Activated T-helper 2 cell treated with anti-CD3 and anti-CD28 coated beads, Interferon-gamma antibody, Interleukin-2, Interleukin-4, amounts not matched to agents 10 μg/mL and 5 μg/mL and 100 μg/mL, durations not matched to agents 14 hours and 24 hours and 36 hours (primary cell): ENCODE measurements at regions not wholly inside any gene's neighbourhood (a gene's known extent, or its start where the extent isn't known, plus 50 kb on each side); places are given as distances from the start of the nearest gene placed in this dataset.
"Not testable (repeated sequence)": the region's sequence is repeated elsewhere in the genome, so short reads cannot be mapped to it uniquely, and the experiment has no call there.

ENCODE experiments used
- DNase-seq: peaks from one replicate; pipeline ENCODE4 v3.0.0; 2021; ENCODE audit warnings: low spot score
- H3K27ac Mint-ChIP-seq: one replicate; pipeline ENCODE4 v1.8.0; 2021; ENCODE audit warnings: mixed read lengths
- H3K27me3 Mint-ChIP-seq: one replicate; pipeline ENCODE4 v1.8.0; 2021; ENCODE audit warnings: low read depth, mixed read lengths
- H3K36me3 Mint-ChIP-seq: one replicate; pipeline ENCODE4 v1.8.0; 2021; ENCODE audit warnings: low read depth, mixed read lengths
- H3K4me1 Mint-ChIP-seq: one replicate; pipeline ENCODE4 v1.8.0; 2021; ENCODE audit warnings: low read depth, mixed read lengths
- H3K4me3 Mint-ChIP-seq: one replicate; pipeline ENCODE4 v1.8.0; 2021; ENCODE audit warnings: low read depth, mild to moderate bottlenecking, moderate library complexity, mixed read lengths
- H3K9me3 Mint-ChIP-seq: one replicate; pipeline ENCODE4 v1.8.0; 2021; ENCODE audit warnings: mixed read lengths
- intact Hi-C: fragments of 100-400 bp; cut with micrococcal nuclease; formaldehyde crosslinking; loops from one replicate; pipeline ENCODE4 v1.15.1; 2023

GRCh38 chr4:150002561-150002960 is 75.7 kb upstream of the DCLK2 start:
- no peak overlapping the region for H3K27ac Mint-ChIP-seq
- intact Hi-C loops: no loop called here
- no peak overlapping the region for H3K4me3 Mint-ChIP-seq

GRCh38 chr4:150004481-150004880 is 73.8 kb upstream of the DCLK2 start:
- Mint-ChIP-seq H3K27ac (no peak overlapping the region), H3K9me3 (no peaks in the 10 kb centered on the region), H3K27me3 (peaks cover 26% of the 10 kb centered on the region), H3K4me1 (peaks cover 4% of the 10 kb centered on the region), H3K4me3 (no peak overlapping the region), H3K36me3 (no peaks in the 10 kb centered on the region)
- no peak for DNase-seq
- intact Hi-C loops: no loop called here

More at GRCh38 chr4:150002561-150002960, 75.7 kb upstream of the DCLK2 start:
- H3K27me3 Mint-ChIP-seq: peaks cover 23% of the 10 kb centered on the region
- DNase-seq: no peak
- H3K9me3 Mint-ChIP-seq: no peaks in the 10 kb centered on the region
- H3K36me3 Mint-ChIP-seq: no peaks in the 10 kb centered on the region
- peaks cover 7% of the 10 kb centered on the region for H3K4me1 Mint-ChIP-seq

DNA sequence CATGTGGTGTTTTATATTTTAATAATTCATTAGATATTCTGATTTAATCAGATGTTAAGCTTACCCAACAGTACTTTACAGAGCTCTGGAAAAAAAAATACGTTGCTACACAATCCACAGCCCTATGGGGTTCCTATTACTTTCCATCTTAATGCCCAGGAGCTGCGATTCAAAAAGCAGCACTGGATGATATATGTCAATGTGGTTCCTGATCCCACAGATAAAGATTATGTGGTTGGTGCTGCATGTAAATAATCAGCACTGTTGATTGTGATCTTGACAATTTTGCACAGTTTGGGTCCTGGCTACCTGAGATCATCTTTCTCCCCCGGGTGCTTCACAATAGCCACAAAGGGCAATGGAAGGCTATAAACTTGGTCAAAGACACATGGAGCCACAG is 72.7 kb upstream of the DCLK2 start:
- Mint-ChIP-seq H3K27me3 (peaks cover 26% of the 10 kb centered on the region), H3K4me1 (peaks cover 4% of the 10 kb centered on the region), H3K4me3 (no peak overlapping the region), H3K27ac (no peak overlapping the region), H3K9me3 (no peaks in the 10 kb centered on the region), H3K36me3 (no peaks in the 10 kb centered on the region)
- intact Hi-C loops: no loop called here
- DNase-seq: no peak

DNA sequence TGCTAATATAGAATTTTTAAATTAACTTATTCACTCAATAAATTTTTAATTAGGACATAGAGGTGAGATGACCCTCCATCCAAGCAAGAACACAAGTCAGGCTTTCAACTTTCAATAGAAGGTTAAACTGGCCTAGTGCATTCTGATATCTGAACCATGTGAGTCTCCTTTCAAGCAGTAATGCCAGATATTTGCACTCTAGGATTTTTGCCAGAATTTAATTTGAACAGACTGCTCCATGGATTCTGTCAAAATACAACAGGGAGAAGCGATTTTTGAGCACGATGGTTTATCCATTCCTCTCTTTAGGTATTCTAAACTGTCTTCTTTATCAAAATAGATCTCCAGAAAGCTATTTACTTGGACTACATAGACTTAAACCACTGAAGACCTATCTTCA is 72.0 kb upstream of the DCLK2 start:
- no peaks in the 10 kb centered on the region for H3K36me3 Mint-ChIP-seq
- peaks cover 26% of the 10 kb centered on the region for H3K27me3 Mint-ChIP-seq
- H3K9me3 Mint-ChIP-seq: no peaks in the 10 kb centered on the region
- intact Hi-C loops: no loop called here
- no peak overlapping the region for H3K4me3 Mint-ChIP-seq
- no peak overlapping the region for H3K27ac Mint-ChIP-seq
- peaks cover 4% of the 10 kb centered on the region for H3K4me1 Mint-ChIP-seq
- no peak for DNase-seq

GRCh38 chr4:150007512-150007911 is 70.7 kb upstream of the DCLK2 start:
- Mint-ChIP-seq H3K4me1 (peaks cover 4% of the 10 kb centered on the region), H3K36me3 (no peaks in the 10 kb centered on the region), H3K27ac (no peak overlapping the region), H3K9me3 (no peaks in the 10 kb centered on the region), H3K4me3 (no peak overlapping the region), H3K27me3 (peaks cover 19% of the 10 kb centered on the region)
- intact Hi-C loops: no loop called here
- no peak for DNase-seq

DNA sequence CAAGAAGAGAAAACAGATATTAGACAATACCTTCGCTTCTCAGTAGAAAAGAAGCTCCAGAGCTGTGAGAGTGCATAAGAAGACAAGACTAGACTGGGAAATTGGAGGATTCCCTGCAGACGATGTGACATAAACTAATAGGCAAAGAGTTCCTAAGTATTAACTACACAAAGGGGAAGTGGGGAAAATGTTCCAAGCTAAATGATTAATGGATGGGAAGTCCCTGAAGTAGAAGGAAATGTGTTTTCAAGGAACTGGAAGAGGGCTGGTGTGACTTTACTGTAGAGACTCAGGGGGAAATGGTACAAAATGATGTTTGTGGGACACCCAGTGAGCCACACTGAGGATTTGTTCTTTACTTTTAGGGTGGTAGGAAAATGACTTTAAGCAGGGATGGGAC is 69.7 kb upstream of the DCLK2 start:
- no peak for DNase-seq
- H3K27me3 Mint-ChIP-seq: peaks cover 14% of the 10 kb centered on the region
- intact Hi-C loops: no loop called here
- H3K9me3 Mint-ChIP-seq: no peaks in the 10 kb centered on the region
- peaks cover 4% of the 10 kb centered on the region for H3K4me1 Mint-ChIP-seq
- no peaks in the 10 kb centered on the region for H3K36me3 Mint-ChIP-seq
- no peak overlapping the region for H3K27ac Mint-ChIP-seq
- H3K4me3 Mint-ChIP-seq: no peak overlapping the region

DNA sequence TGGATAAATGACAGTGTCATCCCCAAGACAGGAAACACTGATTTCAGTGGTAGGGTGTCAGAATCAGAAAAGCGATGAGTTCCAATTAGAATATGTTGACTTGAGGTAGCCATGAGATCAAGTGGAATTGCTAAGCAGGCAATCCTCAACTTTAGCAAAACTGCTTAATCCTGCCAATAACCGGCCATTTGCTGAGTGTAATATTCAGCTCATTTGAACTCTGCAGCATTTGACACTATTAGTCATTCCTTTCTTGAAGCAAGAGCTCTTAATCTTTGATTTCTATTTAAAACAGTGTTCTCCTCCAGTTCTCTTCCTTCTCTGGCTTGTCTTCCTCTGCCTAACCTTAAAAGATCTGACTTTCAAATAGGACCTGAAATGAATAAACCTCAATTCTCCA is 68.7 kb upstream of the DCLK2 start:
- peaks cover 12% of the 10 kb centered on the region for H3K27me3 Mint-ChIP-seq
- no peak overlapping the region for H3K4me3 Mint-ChIP-seq
- H3K36me3 Mint-ChIP-seq: no peaks in the 10 kb centered on the region
- no peak overlapping the region for H3K27ac Mint-ChIP-seq
- intact Hi-C loops: no loop called here
- no peak for DNase-seq
- no peaks in the 10 kb centered on the region for H3K9me3 Mint-ChIP-seq
- H3K4me1 Mint-ChIP-seq: peaks cover 4% of the 10 kb centered on the region

DNA sequence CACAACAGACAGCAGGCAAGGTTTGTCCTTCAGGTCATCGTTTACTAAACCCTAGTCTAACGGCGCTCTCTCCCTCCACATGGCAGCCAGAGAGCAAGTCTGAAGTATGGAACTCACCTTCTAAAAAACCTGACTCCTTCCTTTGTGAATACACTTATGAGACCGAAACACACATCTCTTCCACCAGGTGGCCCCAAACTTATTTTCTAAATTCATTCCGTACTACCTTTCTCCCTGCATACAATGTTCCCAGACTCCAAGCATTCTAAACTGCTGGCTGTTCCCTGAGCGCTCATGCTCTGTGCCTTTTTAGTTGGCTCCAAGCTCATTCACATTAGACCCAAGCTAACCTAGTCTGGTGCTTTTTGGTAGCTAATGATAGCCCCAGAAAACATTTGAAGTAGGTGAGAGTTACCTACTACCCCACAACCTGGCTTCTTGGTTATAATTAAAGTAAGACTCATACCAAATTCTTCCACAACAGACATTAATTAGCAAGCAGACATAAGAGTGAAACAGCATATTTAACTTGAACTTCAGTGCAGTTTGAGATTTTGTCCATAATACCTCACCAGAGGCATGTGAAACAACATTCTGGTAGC is 67.6 kb upstream of the DCLK2 start:
- peaks cover 3% of the 10 kb centered on the region for H3K4me1 Mint-ChIP-seq
- H3K9me3 Mint-ChIP-seq: no peaks in the 10 kb centered on the region
- H3K36me3 Mint-ChIP-seq: no peaks in the 10 kb centered on the region
- H3K27me3 Mint-ChIP-seq: peaks cover 10% of the 10 kb centered on the region
- intact Hi-C loops: loop anchor here (5.0 kb wide), 1 partner anchor 232 kb away; no protein-coding TSS in a partner anchor
- no peak overlapping the region for H3K27ac Mint-ChIP-seq
- no peak for DNase-seq
- no peak overlapping the region for H3K4me3 Mint-ChIP-seq

GRCh38 chr4:150012851-150013360 is 65.3 kb upstream of the DCLK2 start:
- Mint-ChIP-seq H3K27ac (no peak overlapping the region), H3K4me3 (no peak overlapping the region), H3K36me3 (no peaks in the 10 kb centered on the region), H3K9me3 (no peaks in the 10 kb centered on the region), H3K27me3 (peaks cover 3% of the 10 kb centered on the region), H3K4me1 (no peaks in the 10 kb centered on the region)
- no peak for DNase-seq
- intact Hi-C loops: loop anchor here (5.0 kb wide), 1 partner anchor 229 kb away; no protein-coding TSS in a partner anchor

DNA sequence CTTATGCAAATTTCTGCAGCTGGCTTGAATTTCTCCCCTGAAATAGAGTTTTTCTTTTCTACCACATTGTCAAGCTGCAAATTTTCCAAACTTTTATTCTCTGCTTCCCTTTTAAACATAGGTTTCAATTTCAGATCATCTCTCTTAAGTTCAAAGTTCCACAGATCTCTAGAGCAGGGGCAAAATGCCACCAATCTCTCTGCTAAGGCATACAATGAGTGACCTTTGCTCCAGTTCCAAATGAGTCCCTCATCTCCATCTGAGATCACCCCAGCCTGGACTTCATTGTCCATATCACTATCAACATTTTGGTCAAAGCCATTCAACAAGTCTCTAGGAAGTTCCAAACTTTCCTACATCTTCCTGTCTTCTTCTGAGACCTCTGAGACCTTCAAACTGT is 62.3 kb upstream of the DCLK2 start:
- H3K36me3 Mint-ChIP-seq, H3K9me3 Mint-ChIP-seq, intact Hi-C loops, H3K4me1 Mint-ChIP-seq, DNase-seq, H3K27ac Mint-ChIP-seq, H3K4me3 Mint-ChIP-seq, H3K27me3 Mint-ChIP-seq: not testable (repeated sequence)

DNA sequence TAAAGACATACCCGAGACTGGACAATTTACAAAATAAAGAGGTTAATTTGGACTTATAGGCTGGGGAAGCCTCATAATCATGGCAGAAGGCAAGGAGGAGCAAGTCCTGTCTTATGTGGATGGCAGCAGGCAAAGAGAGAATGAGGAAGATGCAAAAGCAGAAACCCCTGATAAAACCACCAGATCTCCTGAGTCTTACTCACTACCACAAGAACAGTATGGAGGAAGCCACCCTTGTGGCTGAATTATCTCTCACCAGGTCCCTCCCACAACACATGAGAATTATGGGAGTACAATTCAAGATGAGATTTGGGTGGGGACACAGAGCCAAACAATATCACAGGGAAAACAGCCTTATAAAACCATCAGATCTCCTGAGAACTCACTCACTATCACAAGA is 61.6 kb upstream of the DCLK2 start:
- H3K4me3 Mint-ChIP-seq, H3K27ac Mint-ChIP-seq, DNase-seq, H3K9me3 Mint-ChIP-seq, H3K4me1 Mint-ChIP-seq, intact Hi-C loops, H3K27me3 Mint-ChIP-seq, H3K36me3 Mint-ChIP-seq: not testable (repeated sequence)

DNA sequence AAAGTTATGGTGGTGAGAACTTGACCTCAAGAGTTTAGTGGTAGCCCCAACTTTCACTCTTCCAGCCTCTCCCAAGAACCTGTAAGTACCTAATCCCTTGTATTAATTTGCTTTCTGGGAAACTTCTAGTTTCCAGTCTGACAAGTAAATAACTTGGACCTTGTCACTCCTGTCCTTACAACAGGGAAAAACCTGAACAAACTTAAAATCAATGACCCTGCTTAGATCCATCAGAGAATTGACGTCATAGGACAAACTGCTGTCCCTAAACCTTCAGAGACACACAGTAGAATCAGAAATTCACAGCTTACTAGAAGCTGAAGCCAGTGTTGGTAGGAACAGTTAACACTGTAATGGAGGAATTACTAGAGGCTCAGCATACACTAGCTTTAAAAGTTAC is 60.0 kb upstream of the DCLK2 start:
- Mint-ChIP-seq H3K4me3 (no peak overlapping the region), H3K4me1 (no peaks in the 10 kb centered on the region), H3K36me3 (no peaks in the 10 kb centered on the region), H3K27ac (no peak overlapping the region), H3K27me3 (peaks cover 3% of the 10 kb centered on the region), H3K9me3 (no peaks in the 10 kb centered on the region)
- DNase-seq: no peak
- intact Hi-C loops: no loop called here

DNA sequence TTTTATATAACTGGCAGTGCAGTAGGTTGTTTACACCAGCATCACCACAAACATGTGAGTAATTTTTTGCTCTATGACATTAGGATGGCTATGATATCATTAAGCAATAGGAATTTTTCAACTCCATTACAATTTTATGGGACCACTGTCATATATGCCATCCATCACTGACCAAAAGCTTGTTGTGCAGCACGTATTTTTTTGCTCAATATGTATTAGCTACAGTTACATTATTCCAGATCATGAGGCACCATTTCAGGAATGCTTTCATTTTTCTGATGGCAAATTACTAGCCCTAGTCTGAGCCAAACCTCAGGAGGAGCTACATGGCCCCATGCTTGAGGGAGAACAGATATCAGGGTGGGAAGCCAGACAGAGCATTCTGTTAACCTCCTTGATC is 56.8 kb upstream of the DCLK2 start:
- no peak overlapping the region for H3K27ac Mint-ChIP-seq
- H3K4me1 Mint-ChIP-seq: no peaks in the 10 kb centered on the region
- peaks cover 2% of the 10 kb centered on the region for H3K27me3 Mint-ChIP-seq
- intact Hi-C loops: no loop called here
- no peak for DNase-seq
- H3K36me3 Mint-ChIP-seq: no peaks in the 10 kb centered on the region
- peaks cover 5% of the 10 kb centered on the region for H3K9me3 Mint-ChIP-seq
- no peak overlapping the region for H3K4me3 Mint-ChIP-seq

- intact Hi-C loops: no loop called here
- Mint-ChIP-seq H3K36me3 (no peaks in the 10 kb centered on the region), H3K4me3 (no peak overlapping the region), H3K9me3 (peaks cover 21% of the 10 kb centered on the region), H3K27ac (no peak overlapping the region), H3K27me3 (no peaks in the 10 kb centered on the region), H3K4me1 (no peaks in the 10 kb centered on the region)
- DNase-seq: no peak
These were observed 54.8 kb upstream of the DCLK2 start for GRCh38 chr4:150023489-150023888.
